ENCODE measurements at regions not wholly inside any gene's neighbourhood (a gene's known extent, or its start where the extent isn't known, plus 50 kb on each side); places are given as distances from the start of the nearest gene placed in this dataset.
A peak's percentile ranks its signal among the peaks of the same experiment; 100 is the strongest.

GRCh38 chr15:38701149-38701548 is 136.5 kb upstream of the RASGRP1 start:
- H2AFZ ChIP-seq (ENCODE audit: low read depth, low read length): no peak overlapping the region
- H3K4me1 ChIP-seq (ENCODE audit: low read length): peaks cover 58% of the 10 kb centered on the region
- no peaks in the 10 kb centered on the region for H4K20me1 ChIP-seq (ENCODE audit: insufficient read depth, low read length)
- H3K79me2 ChIP-seq (ENCODE audit: low read length): no peaks in the 10 kb centered on the region
- no peak overlapping the region for H3K4me3 ChIP-seq (ENCODE audit: low read length)
- H3K4me2 ChIP-seq (ENCODE audit: low read length): no peak overlapping the region
- no peak for TF ChIP-seq EZH2phosphoT487 (IDR thresholded peaks at IDR 0.05; ENCODE audit: low read depth)
- TF ChIP-seq, protein P1, sequence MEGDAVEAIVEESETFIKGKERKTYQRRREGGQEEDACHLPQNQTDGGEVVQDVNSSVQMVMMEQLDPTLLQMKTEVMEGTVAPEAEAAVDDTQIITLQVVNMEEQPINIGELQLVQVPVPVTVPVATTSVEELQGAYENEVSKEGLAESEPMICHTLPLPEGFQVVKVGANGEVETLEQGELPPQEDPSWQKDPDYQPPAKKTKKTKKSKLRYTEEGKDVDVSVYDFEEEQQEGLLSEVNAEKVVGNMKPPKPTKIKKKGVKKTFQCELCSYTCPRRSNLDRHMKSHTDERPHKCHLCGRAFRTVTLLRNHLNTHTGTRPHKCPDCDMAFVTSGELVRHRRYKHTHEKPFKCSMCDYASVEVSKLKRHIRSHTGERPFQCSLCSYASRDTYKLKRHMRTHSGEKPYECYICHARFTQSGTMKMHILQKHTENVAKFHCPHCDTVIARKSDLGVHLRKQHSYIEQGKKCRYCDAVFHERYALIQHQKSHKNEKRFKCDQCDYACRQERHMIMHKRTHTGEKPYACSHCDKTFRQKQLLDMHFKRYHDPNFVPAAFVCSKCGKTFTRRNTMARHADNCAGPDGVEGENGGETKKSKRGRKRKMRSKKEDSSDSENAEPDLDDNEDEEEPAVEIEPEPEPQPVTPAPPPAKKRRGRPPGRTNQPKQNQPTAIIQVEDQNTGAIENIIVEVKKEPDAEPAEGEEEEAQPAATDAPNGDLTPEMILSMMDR (IDR thresholded peaks at IDR 0.05; ENCODE audit: low read depth, low read length): no peak
- H3K9ac ChIP-seq (ENCODE audit: low read length): no peak overlapping the region
- no peaks in the 10 kb centered on the region for H3K36me3 ChIP-seq (replicated peaks; ENCODE audit: low read depth, low read length)
- H3K27me3 ChIP-seq (ENCODE audit: low read depth, low read length): peaks cover 8% of the 10 kb centered on the region
- no peak overlapping the region for H3K27ac ChIP-seq (ENCODE audit: low read length)
- H3K9me3 ChIP-seq (ENCODE audit: insufficient read depth, low read length): no peaks in the 10 kb centered on the region

DNA sequence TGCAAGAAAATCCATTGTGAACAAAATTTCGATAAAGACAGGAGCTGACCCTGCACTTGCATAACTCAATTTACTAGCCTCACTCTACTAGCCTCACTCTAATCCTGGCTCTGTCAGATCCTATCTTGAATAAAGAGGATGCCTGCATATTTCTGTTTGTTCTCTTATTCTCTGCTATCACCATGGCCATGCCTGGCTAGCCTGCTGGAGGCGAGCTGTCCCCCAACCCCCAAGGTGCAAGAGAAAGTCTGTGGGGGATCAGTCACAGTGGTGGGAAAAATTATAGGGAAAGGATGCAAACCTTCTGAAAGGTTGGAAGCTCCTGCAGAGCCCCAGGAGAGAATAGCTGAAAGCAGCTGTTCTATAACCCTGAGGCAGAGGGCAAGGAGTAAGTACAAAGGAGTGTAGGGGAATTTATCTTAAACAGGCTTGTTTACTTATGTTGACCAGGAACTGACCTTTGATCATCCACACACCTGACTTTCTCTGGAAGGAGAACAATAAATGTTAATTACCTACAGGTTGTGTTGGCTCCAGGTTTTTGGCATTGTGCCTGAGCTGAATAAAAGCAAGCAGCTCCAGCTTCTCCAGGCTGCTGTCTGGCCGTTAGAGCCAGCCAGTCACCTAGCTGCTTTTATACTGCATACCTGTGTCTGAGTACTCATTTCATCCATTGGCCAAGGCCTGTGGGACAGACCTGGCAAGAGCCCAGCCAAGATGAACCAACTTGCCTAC is 137.7 kb upstream of the RASGRP1 start:
- Histone ChIP-seq H3K9me3 (ENCODE audit: insufficient read depth, low read length) (no peaks in the 10 kb centered on the region), H3K4me3 (ENCODE audit: low read length) (no peak overlapping the region), H3K79me2 (ENCODE audit: low read length) (no peaks in the 10 kb centered on the region), H3K36me3 (replicated peaks; ENCODE audit: low read depth, low read length) (no peaks in the 10 kb centered on the region), H3K27ac (ENCODE audit: low read length) (no peak overlapping the region), H2AFZ (ENCODE audit: low read depth, low read length) (no peak overlapping the region), H3K4me2 (ENCODE audit: low read length) (no peak overlapping the region), H3K4me1 (ENCODE audit: low read length) (peaks cover 51% of the 10 kb centered on the region), H3K27me3 (ENCODE audit: low read depth, low read length) (peaks cover 18% of the 10 kb centered on the region), H3K9ac (ENCODE audit: low read length) (no peak overlapping the region), H4K20me1 (ENCODE audit: insufficient read depth, low read length) (no peaks in the 10 kb centered on the region)
- TF ChIP-seq, protein P1 (IDR thresholded peaks at IDR 0.05; ENCODE audit: low read depth, low read length): no peak
- TF ChIP-seq EZH2phosphoT487 (IDR thresholded peaks at IDR 0.05; ENCODE audit: low read depth): no peak

DNA sequence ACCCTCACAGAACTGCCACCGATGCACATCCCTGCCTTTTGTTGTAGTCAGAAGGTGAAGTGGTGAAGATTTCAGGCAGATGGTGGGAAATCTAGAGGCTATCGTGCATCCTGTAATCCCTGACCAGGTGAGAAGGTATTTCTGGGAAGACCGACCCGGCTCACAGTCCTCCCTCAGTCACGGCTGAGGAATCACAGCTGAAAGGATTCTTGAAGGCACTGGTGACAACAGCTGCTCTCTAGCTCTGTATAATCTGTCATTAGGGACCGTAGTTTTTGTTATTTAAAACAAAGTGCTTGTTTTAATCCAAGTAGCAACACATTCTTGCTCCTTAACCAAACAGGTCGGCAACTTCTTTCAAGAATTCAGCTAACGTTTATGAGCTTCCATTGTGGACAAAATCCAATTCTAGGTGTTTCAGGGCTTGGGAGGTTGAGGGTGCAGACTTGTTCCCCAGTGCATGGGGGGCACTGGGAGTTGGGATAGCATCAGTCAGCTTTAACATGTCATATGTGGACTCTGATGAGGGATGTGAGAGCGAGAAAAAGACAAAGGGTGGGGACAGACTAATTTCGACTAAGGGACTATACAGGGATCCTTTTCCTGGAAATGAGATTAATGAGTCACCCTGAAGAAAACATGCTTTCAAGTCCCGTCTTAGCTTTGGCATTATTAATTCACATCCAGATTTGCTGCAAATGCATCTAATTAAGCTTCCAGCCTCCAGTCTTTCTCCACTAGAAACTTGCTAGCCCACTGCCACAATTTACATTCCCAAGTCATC is 141.0 kb upstream of the RASGRP1 start:
- H3K4me3 ChIP-seq (ENCODE audit: low read length): peak overlapping the region; percentile 48
- TF ChIP-seq, protein P1 (IDR thresholded peaks at IDR 0.05; ENCODE audit: low read depth, low read length): no peak
- TF ChIP-seq EZH2phosphoT487 (IDR thresholded peaks at IDR 0.05; ENCODE audit: low read depth): no peak
- H3K27ac ChIP-seq (ENCODE audit: low read length): no peak overlapping the region
- H3K36me3 ChIP-seq (replicated peaks; ENCODE audit: low read depth, low read length): no peaks in the 10 kb centered on the region
- H3K4me2 ChIP-seq (ENCODE audit: low read length): peak overlapping the region; percentile 59
- peaks cover 24% of the 10 kb centered on the region for H3K4me1 ChIP-seq (ENCODE audit: low read length)
- no peak overlapping the region for H2AFZ ChIP-seq (ENCODE audit: low read depth, low read length)
- no peaks in the 10 kb centered on the region for H3K79me2 ChIP-seq (ENCODE audit: low read length)
- peak overlapping the region; percentile 9; the same call in 1 of the 2 replicates for H3K9ac ChIP-seq (ENCODE audit: low read length)
- no peaks in the 10 kb centered on the region for H4K20me1 ChIP-seq (ENCODE audit: insufficient read depth, low read length)
- peaks cover 18% of the 10 kb centered on the region for H3K27me3 ChIP-seq (ENCODE audit: low read depth, low read length)
- no peaks in the 10 kb centered on the region for H3K9me3 ChIP-seq (ENCODE audit: insufficient read depth, low read length)

DNA sequence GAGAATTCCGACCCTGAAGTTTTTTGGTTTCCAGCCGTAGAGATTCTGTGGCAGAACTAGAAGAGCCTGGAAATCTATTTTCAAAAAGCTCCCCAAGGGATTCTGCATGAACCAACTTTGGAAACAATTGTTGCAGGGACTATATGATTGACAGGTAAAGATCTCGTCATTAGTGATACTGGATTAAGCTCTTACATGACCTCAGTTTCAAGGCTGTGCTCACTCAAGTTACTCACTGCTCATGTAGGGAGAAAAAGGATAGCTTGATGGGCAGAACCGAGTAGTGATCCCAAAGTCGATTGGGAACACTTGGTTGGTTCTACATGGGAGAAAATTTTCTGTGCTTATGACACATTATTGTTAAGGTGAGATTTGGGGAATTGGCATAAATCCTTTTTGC is 142.3 kb upstream of the RASGRP1 start:
- no peak overlapping the region for H3K4me2 ChIP-seq (ENCODE audit: low read length)
- no peaks in the 10 kb centered on the region for H3K9me3 ChIP-seq (ENCODE audit: insufficient read depth, low read length)
- no peaks in the 10 kb centered on the region for H3K79me2 ChIP-seq (ENCODE audit: low read length)
- H3K9ac ChIP-seq (ENCODE audit: low read length): no peak overlapping the region
- peaks cover 21% of the 10 kb centered on the region for H3K27me3 ChIP-seq (ENCODE audit: low read depth, low read length)
- H3K27ac ChIP-seq (ENCODE audit: low read length): no peak overlapping the region
- no peak overlapping the region for H2AFZ ChIP-seq (ENCODE audit: low read depth, low read length)
- no peaks in the 10 kb centered on the region for H3K36me3 ChIP-seq (replicated peaks; ENCODE audit: low read depth, low read length)
- peaks cover 24% of the 10 kb centered on the region for H3K4me1 ChIP-seq (ENCODE audit: low read length)
- no peak for TF ChIP-seq EZH2phosphoT487 (IDR thresholded peaks at IDR 0.05; ENCODE audit: low read depth)
- TF ChIP-seq, protein P1 (IDR thresholded peaks at IDR 0.05; ENCODE audit: low read depth, low read length): no peak
- no peaks in the 10 kb centered on the region for H4K20me1 ChIP-seq (ENCODE audit: insufficient read depth, low read length)
- H3K4me3 ChIP-seq (ENCODE audit: low read length): no peak overlapping the region

Measured in OCI-LY3 (cell line).